Endodermal cell (in vitro differentiated cells): ENCODE measurements at regions not wholly inside any gene's neighbourhood (a gene's known extent, or its start where the extent isn't known, plus 50 kb on each side); places are given as distances from the start of the nearest gene placed in this dataset.

Source experiments
- DNase-seq: peaks from one replicate; pipeline ENCODE4 v3.0.0-alpha.2; 2017
- H3K27ac ChIP-seq: 2 replicates; pipeline ENCODE4 v1.5.1; 2013; ENCODE audit warnings: mild to moderate bottlenecking, low read depth, low read length, moderate library complexity
- H3K27me3 ChIP-seq: 2 replicates; pipeline ENCODE4 v1.6.1; 2013; ENCODE audit warnings: mild to moderate bottlenecking, low read length, moderate library complexity; ENCODE audit not compliant: insufficient read depth, control insufficient read depth, poor library complexity, severe bottlenecking
- H3K36me3 ChIP-seq: 2 replicates; pipeline ENCODE4 v1.7.0; 2013; ENCODE audit warnings: mild to moderate bottlenecking, low read length, moderate library complexity; ENCODE audit not compliant: control insufficient read depth, insufficient read depth
- H3K4me1 ChIP-seq: one replicate; pipeline ENCODE4 v1.7.0; 2013; ENCODE audit warnings: low read length; ENCODE audit not compliant: control insufficient read depth, insufficient read depth
- H3K4me3 ChIP-seq: 2 replicates; pipeline ENCODE4 v1.5.1; 2013; ENCODE audit warnings: mild to moderate bottlenecking, low read length, moderate library complexity
- H3K9ac ChIP-seq: 2 replicates; pipeline ENCODE4 v1.6.1; 2013; ENCODE audit warnings: mild to moderate bottlenecking, low read length, moderate library complexity; ENCODE audit not compliant: poor library complexity, severe bottlenecking; ENCODE audit errors: extremely low read depth
- H3K9me3 ChIP-seq: 2 replicates; pipeline ENCODE4 v1.6.1; 2013; ENCODE audit warnings: mild to moderate bottlenecking, low read length, moderate library complexity; ENCODE audit not compliant: control insufficient read depth
- H3K27ac Mint-ChIP-seq: 2 replicates; pipeline ENCODE4 v1.8.0; 2020; ENCODE audit warnings: mixed read lengths
- H3K27me3 Mint-ChIP-seq: 2 replicates; pipeline ENCODE4 v1.8.0; 2021; ENCODE audit warnings: mild to moderate bottlenecking, mixed read lengths; ENCODE audit not compliant: insufficient read depth
- H3K36me3 Mint-ChIP-seq: 2 replicates; pipeline ENCODE4 v1.8.0; 2020; ENCODE audit warnings: low read depth, mixed read lengths
- H3K4me1 Mint-ChIP-seq: 2 replicates; pipeline ENCODE4 v1.8.0; 2020; ENCODE audit warnings: mixed read lengths
- H3K4me3 Mint-ChIP-seq: 2 replicates; pipeline ENCODE4 v1.8.0; 2020; ENCODE audit warnings: mild to moderate bottlenecking, moderate library complexity, mixed read lengths
- H3K9me3 Mint-ChIP-seq: 2 replicates; pipeline ENCODE4 v1.8.0; 2020; ENCODE audit warnings: mild to moderate bottlenecking, mixed read lengths
- WGBS, 2 experiments: methylation state at CpG; one replicate each; pipeline versions ENCODE4 v1.1.5 to v1.1.7; 2013; ENCODE audit warnings: missing lambda C conversion rate in 2 of 2, mixed read lengths in 1 of 2; ENCODE audit not compliant: insufficient coverage in 1 of 2, insufficient read length in 1 of 2; 5-methylcytosine and 5-hydroxymethylcytosine counted together
- TF ChIP-seq, protein P1 (sequence below): fragments of 200-600 bp; sonication (generic); conservative IDR thresholded peaks from 2 replicates; pipeline ENCODE4 v1.5.0; 2021; ENCODE audit warnings: antibody characterized with exemption, mild to moderate bottlenecking

- H3K27me3 ChIP-seq: no peaks in the 10 kb centered on the region
- H3K36me3 ChIP-seq: no peaks in the 10 kb centered on the region
- no peaks in the 10 kb centered on the region for H3K9me3 ChIP-seq
- no peak for DNase-seq
- no peak overlapping the region for H3K4me3 ChIP-seq
- no peak overlapping the region for H3K27ac ChIP-seq
- Mint-ChIP-seq H3K4me1 (peaks cover 4% of the 10 kb centered on the region), H3K36me3 (no peaks in the 10 kb centered on the region), H3K27me3 (no peaks in the 10 kb centered on the region), H3K27ac (no peak overlapping the region), H3K9me3 (no peaks in the 10 kb centered on the region), H3K4me3 (no peak overlapping the region)
- H3K4me1 ChIP-seq: no peaks in the 10 kb centered on the region
- WGBS, 2 experiments: 86 to 89% methylated on average over 2 of the region's 2 CpGs
- no peak overlapping the region for H3K9ac ChIP-seq
- TF ChIP-seq, protein P1, sequence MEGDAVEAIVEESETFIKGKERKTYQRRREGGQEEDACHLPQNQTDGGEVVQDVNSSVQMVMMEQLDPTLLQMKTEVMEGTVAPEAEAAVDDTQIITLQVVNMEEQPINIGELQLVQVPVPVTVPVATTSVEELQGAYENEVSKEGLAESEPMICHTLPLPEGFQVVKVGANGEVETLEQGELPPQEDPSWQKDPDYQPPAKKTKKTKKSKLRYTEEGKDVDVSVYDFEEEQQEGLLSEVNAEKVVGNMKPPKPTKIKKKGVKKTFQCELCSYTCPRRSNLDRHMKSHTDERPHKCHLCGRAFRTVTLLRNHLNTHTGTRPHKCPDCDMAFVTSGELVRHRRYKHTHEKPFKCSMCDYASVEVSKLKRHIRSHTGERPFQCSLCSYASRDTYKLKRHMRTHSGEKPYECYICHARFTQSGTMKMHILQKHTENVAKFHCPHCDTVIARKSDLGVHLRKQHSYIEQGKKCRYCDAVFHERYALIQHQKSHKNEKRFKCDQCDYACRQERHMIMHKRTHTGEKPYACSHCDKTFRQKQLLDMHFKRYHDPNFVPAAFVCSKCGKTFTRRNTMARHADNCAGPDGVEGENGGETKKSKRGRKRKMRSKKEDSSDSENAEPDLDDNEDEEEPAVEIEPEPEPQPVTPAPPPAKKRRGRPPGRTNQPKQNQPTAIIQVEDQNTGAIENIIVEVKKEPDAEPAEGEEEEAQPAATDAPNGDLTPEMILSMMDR: no peak
Observed at GRCh38 chr10:58887474-58887873, 289.0 kb upstream of the PHYHIPL start.

- no peaks in the 10 kb centered on the region for H3K9me3 Mint-ChIP-seq
- 83 to 90% methylated on average over 1 to 3 of the region's 3 CpGs for WGBS, 2 experiments
Observed at GRCh38 chr10:58888957-58889356, 287.5 kb upstream of the PHYHIPL start.

DNA sequence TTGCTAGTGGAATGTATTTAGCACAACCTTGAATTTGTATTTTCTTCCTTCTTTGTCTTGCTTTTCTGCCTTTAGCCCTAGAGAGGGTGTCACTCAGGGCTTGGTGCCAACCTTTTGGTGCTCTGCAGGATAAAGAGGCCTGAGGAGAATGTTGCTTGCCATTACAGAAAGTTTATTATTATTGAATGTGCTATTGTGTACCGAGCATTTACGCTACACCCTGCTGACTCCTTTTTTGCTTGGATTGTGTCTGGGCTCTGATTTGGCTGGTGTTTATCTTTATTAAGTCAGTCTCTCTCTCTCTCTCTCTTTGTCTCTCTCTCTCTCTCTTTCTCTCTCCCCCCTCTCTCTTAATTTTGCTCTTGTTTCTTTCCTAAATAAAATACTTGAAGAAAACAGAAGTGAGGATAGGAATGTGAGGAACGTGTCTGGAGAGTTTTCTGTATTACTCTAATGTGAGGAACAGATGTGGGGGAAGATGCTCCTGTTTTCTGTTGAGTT lies 284.4 kb upstream of the PHYHIPL start:
- Histone ChIP-seq H3K4me1 (no peaks in the 10 kb centered on the region), H3K27me3 (no peaks in the 10 kb centered on the region), H3K4me3 (no peak overlapping the region), H3K36me3 (no peaks in the 10 kb centered on the region), H3K9me3 (no peaks in the 10 kb centered on the region), H3K27ac (no peak overlapping the region), H3K9ac (no peak overlapping the region)
- DNase-seq: no peak
- H3K4me1 Mint-ChIP-seq: peaks cover 4% of the 10 kb centered on the region
- no peak overlapping the region for H3K27ac Mint-ChIP-seq
- no peak overlapping the region for H3K4me3 Mint-ChIP-seq
- 90% methylated on average over 3 of the region's 3 CpGs; no CpG with 5 or more reads in 1 of the 2 experiments for WGBS, 2 experiments
- H3K9me3 Mint-ChIP-seq: no peaks in the 10 kb centered on the region
- TF ChIP-seq, protein P1: no peak
- no peaks in the 10 kb centered on the region for H3K27me3 Mint-ChIP-seq
- H3K36me3 Mint-ChIP-seq: no peaks in the 10 kb centered on the region

More at GRCh38 chr10:58888957-58889356, 287.5 kb upstream of the PHYHIPL start:
- Mint-ChIP-seq H3K4me3 (no peak overlapping the region), H3K27ac (no peak overlapping the region), H3K4me1 (peaks cover 4% of the 10 kb centered on the region), H3K36me3 (no peaks in the 10 kb centered on the region), H3K27me3 (no peaks in the 10 kb centered on the region)
- no peaks in the 10 kb centered on the region for H3K36me3 ChIP-seq
- TF ChIP-seq, protein P1: no peak
- no peaks in the 10 kb centered on the region for H3K9me3 ChIP-seq
- no peak overlapping the region for H3K9ac ChIP-seq
- no peak overlapping the region for H3K4me3 ChIP-seq
- H3K27me3 ChIP-seq: no peaks in the 10 kb centered on the region
- no peaks in the 10 kb centered on the region for H3K4me1 ChIP-seq
- no peak for DNase-seq
- H3K27ac ChIP-seq: no peak overlapping the region
